HG03175 (cell line): ENCODE measurements at regions not wholly inside any gene's neighbourhood (a gene's known extent, or its start where the extent isn't known, plus 50 kb on each side); places are given as distances from the start of the nearest gene placed in this dataset.

Experiments used
- ATAC-seq: cut with Tn5 transposase; IDR thresholded peaks from one replicate; pipeline ENCODE4 v1.9.1; 2021; ENCODE audit warnings: mild to moderate bottlenecking, moderate library complexity; ENCODE audit not compliant: unreplicated experiment

DNA sequence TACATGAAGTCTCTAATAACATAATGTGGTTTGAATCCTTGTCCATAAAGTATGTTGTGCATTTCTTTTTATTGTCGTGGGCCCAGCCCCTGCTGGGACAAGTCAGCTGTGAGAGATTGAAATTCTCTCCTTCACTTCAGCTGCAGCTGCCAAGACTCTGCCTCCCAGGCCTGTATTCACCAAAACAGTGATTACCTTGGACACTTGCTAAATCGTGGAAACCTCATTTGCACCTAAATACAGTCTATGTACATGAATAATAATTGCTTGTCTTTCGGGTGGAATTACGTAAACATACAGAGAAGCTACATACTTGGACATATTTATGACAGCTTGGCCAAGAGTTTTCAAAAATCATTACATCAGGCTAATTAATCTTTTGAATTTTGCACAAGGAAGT is 898.5 kb upstream of the SEMA6A start:
- no peak for ATAC-seq

DNA sequence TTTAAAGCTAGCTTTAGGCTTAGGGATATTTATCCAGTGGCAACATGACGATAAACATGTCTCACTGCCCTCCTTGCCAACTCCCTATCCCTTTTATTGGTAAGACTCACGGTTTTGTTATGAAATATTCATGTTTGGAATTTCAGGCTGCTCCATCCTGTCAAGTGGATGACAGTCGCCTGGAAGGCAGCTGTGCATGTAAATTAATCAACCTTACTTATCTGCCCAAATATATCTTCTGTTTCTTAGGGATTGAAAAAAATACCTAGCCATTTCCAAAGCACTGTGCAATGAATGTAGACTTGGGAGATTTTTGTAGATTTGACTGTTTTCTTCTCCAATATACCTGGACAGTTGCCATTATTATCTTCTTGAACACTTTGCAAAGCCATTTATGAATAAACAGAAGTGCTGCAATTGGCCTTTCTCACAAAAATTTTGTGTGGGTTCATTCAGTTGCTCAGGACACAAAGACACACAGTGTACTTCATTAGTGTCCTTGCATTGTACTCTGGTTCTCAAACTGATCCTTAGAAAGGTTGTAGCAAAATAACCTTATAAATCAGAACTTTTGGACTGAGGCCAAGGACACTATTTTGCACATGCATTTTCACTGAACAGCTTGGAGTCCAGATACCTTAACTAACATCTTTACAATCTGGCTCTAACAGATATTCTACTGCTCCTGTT is 889.4 kb upstream of the SEMA6A start:
- ATAC-seq: no peak

DNA sequence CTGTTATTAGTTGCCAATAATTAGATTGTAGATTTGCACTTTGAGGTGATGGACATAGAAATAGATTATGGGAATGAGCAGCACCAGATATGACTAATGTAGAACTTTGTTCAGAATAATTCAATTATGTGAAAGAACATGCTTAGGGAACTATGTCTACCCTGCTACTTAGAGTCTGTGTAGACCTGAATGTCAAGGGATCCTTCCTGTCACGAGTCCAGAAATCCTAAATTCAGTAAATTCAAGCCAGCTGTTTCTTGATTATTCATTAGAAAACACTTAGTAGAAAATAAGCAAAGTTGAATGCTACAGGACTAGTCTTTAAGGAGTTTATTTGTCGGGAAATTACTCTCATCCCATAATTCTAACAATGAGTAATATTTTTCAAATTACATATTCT is 887.3 kb upstream of the SEMA6A start:
- ATAC-seq: no peak

DNA sequence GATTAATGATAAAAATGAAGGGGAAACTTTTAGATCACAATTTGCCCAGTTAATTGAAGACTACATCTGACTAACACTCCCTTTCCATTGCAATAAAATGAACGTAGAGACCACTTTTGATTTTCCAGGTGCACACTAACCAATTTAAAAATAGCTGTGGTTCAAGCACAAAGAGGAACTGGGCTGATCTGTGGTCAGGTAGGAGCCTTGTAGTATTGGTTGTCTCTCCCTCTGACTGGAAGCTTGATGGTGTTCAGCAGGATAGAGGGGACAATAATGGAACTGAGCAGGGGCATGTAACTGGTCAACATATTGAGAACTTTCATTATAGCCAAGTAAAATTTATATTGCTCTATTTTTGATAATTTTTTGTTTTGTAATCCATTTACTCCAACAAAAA is 886.8 kb upstream of the SEMA6A start:
- peak; percentile 63 for ATAC-seq

DNA sequence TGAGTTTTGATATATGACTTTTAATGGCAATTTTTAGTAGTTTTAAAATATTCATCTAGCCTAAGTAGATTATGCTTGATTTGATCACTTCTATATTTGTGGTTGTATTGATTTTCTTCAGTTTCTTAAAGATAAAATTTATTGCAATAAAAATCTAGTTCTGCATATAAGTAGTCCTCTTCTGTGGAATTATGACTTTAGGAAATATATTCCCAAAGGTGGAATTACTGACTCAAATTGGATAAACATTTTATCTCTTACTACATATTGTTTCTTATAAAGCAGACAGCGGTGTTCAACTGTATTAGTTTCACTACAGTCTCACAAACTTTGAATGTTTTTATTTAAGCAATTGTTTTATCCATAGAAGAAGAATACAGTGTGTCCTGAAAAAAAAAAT is 883.0 kb upstream of the SEMA6A start:
- ATAC-seq: no peak

DNA sequence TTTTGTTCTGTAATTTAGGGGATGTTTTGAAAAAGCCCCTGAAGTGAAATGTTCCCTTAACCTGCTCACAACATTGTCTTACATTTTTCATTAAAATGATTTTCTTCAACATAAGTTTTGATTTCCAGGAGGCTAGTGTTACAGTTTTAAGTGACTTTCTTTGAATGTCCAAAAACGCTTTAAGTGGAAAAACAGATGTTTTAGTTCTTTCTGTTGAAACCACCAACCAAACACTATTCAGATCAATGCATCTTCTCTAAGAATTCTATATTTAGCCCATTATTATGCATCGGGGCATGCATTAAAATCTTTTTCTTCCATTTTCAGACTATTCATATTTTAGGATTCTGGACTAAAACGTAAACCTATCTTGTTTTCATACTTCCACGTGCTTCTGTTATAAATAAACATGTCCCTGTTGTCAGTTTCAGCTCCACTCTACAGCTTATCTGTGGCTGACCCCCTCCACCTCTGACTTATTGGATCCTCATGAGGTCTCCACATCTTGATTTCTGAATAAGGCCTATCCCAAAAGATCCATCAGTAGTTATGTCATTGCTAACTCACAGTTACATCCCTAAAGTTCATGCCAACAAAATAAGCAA is 882.3 kb upstream of the SEMA6A start:
- ATAC-seq: no peak

DNA sequence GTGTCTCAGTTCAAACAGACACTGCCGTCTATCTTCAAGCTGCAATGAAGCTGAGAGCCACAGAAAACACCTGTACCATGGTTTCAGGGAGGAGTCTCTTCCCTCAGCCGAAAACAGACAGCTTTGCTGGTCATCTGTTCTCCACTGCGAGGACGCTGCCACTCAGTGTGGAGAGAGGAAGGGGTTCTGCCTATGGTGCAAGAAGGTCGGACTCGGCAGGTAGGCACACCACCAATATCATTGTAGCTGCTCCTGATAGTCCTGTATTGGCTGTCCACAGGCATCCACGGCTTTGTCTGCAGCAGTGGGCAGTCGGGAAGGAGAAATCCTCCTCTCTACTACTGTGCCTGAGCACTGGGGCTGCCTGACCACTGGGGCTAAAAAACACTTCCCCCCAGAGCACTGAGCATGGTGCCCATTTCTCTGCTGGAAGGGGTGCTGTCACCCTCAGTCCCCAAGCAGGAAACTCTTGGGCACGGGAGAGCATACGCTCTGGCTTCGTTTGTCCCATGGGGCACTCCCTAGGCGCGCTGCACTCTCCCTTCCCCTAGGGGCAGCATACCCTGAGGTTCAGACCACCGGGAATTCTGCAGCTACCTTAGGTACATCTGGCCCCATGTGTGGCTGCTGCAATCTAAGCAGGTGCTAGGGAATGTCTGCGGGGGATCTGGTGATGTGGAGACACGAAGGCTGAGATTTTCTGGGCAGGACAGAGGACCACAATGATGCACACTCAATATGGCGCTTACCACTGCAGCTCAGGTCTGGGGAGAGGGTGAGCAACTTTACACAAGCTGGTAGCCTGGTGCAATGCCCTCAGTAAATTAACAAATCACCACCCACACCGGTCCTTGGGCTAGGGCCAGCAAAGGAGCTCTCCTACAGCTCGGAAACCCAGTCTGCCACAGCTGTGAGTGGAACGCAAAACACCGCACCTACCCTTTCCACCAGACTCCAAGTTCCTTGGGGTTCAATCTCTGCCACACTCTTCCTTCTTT is 880.9 kb upstream of the SEMA6A start:
- ATAC-seq: peak; percentile 27

DNA sequence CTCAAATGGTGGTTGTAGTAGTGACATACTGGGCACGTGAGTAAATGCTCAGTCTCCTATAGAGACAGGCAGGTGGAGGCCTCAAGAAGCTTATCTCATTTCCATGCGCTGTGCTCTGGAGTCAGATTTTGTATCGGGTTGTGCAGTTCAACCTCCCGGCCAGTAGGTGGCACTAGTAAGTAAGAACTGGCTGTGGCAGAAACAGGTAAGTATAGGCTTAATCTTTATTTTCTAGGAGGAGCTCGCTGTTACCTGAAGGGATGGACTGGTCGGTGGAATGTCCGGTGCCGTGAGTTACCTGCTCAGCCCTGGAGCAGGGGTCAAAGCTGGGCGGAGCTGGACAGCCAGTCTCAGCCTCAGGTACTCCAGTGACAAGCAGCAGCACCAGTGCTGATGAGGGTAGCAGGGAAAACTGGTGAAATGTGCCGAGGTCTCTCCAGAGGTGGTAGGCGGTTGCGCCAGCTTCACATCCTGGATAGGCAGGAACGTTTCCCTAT is 880.1 kb upstream of the SEMA6A start:
- ATAC-seq: peak; percentile 92

DNA sequence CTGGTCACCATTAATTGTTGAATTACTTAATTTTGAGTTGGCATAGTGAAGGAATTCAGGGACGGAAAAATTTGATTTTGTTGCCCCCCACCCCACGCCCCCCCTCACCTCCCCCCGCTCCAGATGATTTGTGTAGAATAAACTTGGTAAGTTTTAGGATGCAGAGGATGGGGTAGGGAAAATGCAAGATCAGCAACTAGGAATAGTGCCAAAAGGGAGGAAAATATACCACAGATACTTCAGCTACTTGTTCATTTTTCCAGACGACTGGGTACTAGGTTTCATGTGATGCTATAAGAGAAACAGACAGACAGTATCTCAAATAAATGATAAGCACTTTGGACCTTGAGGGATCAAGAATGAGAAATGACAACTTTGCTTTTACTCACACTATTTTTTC is 862.2 kb upstream of the SEMA6A start:
- ATAC-seq: no peak

DNA sequence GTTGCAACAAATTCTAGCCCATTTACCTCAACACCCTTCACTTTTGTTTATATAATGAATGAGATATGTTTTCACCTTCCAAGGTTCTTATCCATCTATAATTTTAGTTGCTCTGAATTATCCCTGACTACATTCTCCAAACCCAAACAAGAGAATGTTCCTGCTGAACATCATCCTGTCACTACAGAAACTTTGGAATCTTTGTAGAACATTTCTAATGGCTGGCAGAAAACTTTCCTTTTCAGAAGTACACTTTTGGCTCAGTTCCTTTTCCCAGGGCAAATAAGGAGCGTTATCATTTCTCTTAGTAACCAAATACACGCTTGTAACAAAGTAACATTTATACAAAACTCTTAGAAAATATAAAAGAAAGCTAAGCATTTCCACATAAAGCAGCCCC is 860.6 kb upstream of the SEMA6A start:
- no peak for ATAC-seq

DNA sequence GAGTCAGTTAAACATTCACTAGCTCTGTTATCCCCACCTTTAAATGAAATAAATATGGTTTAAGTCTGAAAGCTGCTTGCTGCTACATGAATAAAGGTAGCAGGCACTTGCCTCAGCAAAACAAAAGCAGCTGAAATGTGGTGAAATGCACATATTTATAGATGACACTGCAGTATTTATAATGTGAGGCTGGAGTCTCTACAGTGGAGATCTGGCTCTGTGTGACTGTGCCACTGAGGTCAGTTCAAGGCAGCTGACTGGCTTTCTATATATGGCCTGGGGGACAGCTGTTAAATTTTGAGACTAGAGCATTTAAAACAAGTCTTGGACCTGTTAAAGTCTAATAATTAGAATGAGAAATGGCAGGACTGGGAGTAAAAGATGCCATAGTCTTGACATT is 859.6 kb upstream of the SEMA6A start:
- ATAC-seq: no peak

DNA sequence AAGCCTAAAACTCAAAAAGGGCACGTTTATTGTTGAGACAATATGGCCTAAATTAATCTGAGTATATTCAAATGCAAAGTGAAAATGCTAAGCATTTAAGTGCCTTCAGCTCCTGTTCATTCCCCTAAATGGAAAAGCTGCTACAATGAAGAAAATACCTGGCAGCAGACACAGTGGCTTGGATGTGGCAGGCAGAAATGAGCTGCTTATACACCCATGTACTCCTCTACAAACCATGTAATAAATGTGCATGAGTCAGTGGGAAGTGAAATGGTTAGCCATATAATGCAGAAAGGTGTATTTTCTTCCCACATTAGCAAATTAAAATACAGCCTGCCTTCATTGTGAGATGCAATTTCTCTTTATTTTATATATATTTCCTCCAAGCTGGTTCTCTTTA is 859.2 kb upstream of the SEMA6A start:
- ATAC-seq: no peak

DNA sequence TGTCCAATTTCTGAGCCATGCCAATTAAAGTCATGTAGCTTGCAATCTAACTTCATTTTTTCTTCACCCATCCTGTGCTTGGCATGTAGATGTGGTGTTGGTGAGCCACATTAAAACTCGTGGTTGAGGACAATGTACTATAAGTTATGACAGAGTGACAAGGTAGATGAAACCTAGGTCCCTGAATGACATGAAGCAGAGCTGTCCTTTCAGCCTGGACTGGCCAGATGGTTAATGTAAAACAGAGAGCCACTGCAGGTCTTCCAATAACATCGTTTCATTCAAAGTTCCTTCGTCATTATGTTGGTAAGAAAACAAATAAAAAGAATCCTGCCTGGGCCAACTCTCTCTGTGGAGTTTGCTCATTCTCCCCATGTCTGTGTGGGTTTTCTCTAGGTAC is 856.5 kb upstream of the SEMA6A start:
- ATAC-seq: no peak

DNA sequence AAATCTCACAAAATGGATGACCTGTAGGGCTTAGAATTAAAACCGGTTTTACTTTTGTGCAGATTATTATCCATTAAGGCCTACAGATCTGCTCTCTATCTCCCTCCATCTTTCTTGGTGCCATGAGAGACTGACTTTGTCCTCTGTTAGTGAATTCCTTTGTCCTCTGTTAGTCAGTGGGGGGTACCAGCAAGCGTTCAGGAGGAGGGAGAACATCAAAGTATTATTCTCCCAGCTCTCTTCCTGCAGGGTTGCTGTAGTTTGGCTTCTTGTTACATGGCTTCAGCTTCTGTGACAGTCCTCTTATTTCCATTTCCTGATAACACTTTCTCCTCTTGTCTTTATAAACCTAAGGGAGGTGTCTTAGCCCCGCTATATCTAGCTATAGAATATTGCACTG is 850.5 kb upstream of the SEMA6A start:
- no peak for ATAC-seq

DNA sequence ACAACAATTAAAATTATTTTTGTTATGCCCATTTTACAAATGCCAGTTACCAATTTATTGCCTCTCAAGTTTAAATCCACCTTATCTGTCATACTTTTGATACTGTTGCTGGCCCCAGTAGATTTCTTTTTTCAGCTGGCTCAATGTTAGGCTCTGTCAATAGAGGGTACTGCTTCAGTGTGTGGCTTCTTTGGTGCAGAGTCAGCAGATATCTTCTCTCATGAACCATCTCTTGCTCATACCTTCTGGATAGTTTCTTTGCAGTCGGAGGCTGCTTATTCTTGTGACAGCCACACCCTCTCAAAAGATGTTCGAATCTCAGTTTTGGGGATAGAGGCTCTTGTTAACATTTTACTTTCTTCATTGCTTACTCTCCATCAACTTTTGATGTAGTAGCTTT is 849.9 kb upstream of the SEMA6A start:
- ATAC-seq: no peak

DNA sequence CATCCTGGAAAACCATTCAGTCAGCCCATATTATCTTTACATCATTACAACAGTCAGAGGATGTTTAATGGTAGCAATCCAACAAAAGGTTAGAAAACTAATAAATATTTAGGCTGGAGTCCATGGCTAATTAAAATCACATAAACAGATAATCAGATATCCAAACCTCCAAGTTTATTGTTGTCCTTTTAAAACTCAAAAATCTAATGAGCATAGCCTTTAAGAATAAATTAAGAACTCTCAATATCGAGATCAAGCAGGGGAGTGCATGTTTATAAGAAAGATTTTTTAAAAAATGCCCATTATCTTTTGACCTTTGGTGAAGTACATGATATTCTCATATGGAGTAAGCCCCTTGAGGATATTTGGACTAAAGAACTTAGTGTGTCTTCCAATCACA is 842.9 kb upstream of the SEMA6A start:
- ATAC-seq: no peak

DNA sequence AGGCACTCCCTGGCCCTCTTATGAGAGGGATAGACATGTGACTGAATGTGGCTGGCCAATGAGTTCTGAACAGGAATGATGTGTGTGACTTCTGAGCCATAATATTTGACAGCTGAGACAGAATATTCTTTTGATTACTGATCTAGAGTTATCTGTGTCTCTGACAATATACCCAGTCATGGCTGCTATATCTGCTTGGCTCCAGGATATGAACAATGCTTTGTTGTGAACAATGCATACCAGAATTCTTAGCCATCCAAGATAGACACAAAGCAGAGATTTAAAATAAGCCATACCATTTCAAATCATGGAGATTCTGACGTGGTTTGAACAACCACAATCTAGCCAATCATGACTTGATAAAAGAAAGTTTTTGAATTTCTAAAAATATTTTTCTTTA is 840.3 kb upstream of the SEMA6A start:
- no peak for ATAC-seq

DNA sequence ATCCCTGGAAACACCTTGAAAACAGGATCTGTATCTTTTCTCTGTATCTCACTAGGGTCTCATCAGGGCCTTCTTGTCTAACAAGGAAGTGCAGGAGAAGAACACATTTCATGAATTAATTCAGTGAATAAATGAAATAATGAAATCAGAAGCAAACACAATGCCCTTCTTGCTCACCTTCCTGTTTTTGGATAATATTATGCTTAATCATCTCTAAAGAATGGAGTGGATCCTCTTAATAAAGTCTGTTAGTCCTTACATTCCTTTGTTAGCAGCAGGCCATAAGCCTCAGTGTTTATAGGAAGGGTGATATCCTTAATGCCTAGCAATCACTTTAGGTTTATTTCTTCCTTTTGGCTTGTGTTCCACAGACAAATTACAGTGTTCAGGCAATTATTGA is 837.1 kb upstream of the SEMA6A start:
- no peak for ATAC-seq

DNA sequence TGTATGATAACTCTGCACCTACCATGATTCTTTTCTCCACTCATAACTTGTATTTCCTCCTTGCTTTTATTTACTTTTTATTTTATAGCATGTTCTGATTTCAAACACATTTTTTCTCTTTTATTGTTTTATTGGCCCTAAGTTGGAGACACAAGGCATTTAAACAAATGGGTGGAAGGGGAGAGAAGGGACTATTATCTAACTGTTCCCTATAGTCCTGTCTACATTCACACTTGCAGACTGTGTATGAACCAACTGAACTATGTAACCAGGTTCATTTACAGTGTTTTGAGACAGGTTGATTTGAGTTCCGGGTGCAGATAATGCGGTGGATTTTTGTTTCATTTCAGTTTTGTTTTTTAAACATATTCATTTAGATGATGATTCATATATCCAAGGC is 830.6 kb upstream of the SEMA6A start:
- no peak for ATAC-seq

DNA sequence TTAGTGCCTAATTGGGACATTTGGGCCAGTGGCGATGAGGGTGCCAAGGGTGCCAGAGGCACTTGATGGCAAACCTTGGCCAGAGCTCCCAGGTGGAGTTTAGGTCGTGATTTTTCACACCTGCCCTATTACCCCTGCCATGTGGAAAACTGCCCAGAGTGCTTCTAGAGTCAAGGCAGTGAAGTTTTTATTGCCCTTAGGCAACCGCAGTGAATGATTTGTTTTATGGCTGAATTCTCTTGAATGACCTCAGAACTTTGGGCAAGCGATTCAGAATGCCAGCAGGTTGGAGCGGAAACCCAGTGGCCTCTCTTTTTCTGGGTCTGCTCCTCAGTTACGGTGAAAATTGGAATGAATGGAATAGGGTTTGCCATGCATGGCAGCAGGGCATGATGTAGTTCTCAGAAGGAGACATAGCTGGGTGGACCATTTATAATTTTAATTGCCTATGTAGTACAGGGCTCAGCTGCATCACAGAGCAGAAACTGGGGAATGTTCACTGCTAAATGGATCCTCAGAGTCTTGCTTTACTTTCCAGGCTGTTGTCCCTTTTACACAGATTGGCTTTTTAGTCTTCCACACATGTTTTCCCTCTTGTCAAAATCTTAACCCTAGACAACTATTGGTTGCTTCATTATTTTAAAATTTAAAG is 820.0 kb upstream of the SEMA6A start:
- no peak for ATAC-seq

DNA sequence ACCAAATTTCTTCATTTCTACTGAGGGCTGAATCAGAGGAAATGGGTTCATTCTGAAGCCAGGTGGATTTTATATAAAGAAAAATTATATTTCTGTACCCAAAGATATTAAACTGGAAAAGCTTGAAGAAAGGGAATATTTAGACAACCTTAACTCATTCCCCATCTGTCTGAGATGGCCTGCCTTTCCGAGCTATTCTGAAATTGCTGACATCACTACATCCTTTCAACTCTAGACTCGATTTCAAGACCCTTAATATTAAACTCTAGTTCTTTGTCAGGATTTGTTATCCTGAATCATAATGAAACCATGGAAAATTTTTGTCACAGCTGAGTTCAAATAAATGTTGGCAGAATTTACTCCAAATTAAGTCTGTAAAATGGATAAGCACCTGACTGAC is 818.5 kb upstream of the SEMA6A start:
- ATAC-seq: no peak
